MCF 10A (cell line): ENCODE measurements at regions not wholly inside any gene's neighbourhood (a gene's known extent, or its start where the extent isn't known, plus 50 kb on each side); places are given as distances from the start of the nearest gene placed in this dataset.

Experiments used
- BruUV-seq: library from RNA; stranded (reverse); fragments of 400-500 nt; replicated peaks from 2 replicates; lab custom pipeline; 2021; lab: Mats Ljungman, UMichigan
- CTCF ChIA-PET: fragments of 300-600 bp; sonication (Branson Sonifier 250); formaldehyde crosslinking; extraction: SDS; loops from one replicate; lab custom pipeline; 2021; ENCODE audit warnings: antibody characterized with exemption, inconsistent platforms; lab: Yijun Ruan, JAX
- POLR2A ChIA-PET: fragments of 300-600, 350-650 bp; sonication (Branson Sonifier 250); formaldehyde crosslinking; extraction: SDS; loops from one replicate; lab custom pipeline; 2020; ENCODE audit warnings: antibody characterized with exemption, inconsistent platforms; lab: Yijun Ruan, JAX
- DNase-seq: peaks from one replicate; pipeline ENCODE4 v3.0.0-alpha.2; 2018; ENCODE audit not compliant: unreplicated experiment
- H3K27ac Mint-ChIP-seq: one replicate; pipeline ENCODE4 v1.8.0; 2022; ENCODE audit warnings: mild to moderate bottlenecking, low read depth, mixed read lengths; ENCODE audit not compliant: unreplicated experiment
- H3K27me3 Mint-ChIP-seq: one replicate; pipeline ENCODE4 v1.8.0; 2022; ENCODE audit warnings: mixed read lengths; ENCODE audit not compliant: insufficient read depth, unreplicated experiment
- H3K36me3 Mint-ChIP-seq: one replicate; pipeline ENCODE4 v1.8.0; 2022; ENCODE audit warnings: mild to moderate bottlenecking, moderate library complexity, mixed read lengths; ENCODE audit not compliant: insufficient read depth, unreplicated experiment
- H3K4me1 Mint-ChIP-seq: one replicate; pipeline ENCODE4 v1.8.0; 2022; ENCODE audit warnings: mixed read lengths; ENCODE audit not compliant: insufficient read depth, unreplicated experiment
- H3K4me3 Mint-ChIP-seq: one replicate; pipeline ENCODE4 v1.8.0; 2022; ENCODE audit warnings: mild to moderate bottlenecking, moderate library complexity, mixed read lengths; ENCODE audit not compliant: unreplicated experiment
- H3K9me3 Mint-ChIP-seq: one replicate; pipeline ENCODE4 v1.8.0; 2022; ENCODE audit warnings: mixed read lengths; ENCODE audit not compliant: unreplicated experiment
- CTCF ChIP-seq: fragments of 200-600 bp; IDR thresholded peaks from one replicate; pipeline ENCODE4 v1.8.0; 2022; ENCODE audit warnings: antibody characterized with exemption, mild to moderate bottlenecking; ENCODE audit not compliant: unreplicated experiment
- intact Hi-C: fragments of 100-400 bp; cut with micrococcal nuclease; formaldehyde crosslinking; loops from 2 replicates; pipeline ENCODE4 v1.14.1; 2022

- H3K4me3 Mint-ChIP-seq: no peak overlapping the region
- H3K36me3 Mint-ChIP-seq: no peaks in the 10 kb centered on the region
- no TSS peak for BruUV-seq
- CTCF ChIA-PET: interaction anchor here (0.6 kb wide), 1 partner anchor 59 kb away, joined by 3 read pairs; no protein-coding TSS in a partner anchor
- no peaks in the 10 kb centered on the region for H3K9me3 Mint-ChIP-seq
- H3K27ac Mint-ChIP-seq: no peak overlapping the region
- no peak for DNase-seq
- intact Hi-C loops: no loop called here
- H3K27me3 Mint-ChIP-seq: no peaks in the 10 kb centered on the region
- POLR2A ChIA-PET: interaction anchor here (1.1 kb wide), 1 partner anchor 12 kb away, joined by 3 read pairs; no protein-coding TSS in a partner anchor
- H3K4me1 Mint-ChIP-seq: peaks cover 12% of the 10 kb centered on the region
- no peak for TF ChIP-seq CTCF
Observed at GRCh38 chr2:58541511-58541910, 300.4 kb upstream of the FANCL start.

DNA sequence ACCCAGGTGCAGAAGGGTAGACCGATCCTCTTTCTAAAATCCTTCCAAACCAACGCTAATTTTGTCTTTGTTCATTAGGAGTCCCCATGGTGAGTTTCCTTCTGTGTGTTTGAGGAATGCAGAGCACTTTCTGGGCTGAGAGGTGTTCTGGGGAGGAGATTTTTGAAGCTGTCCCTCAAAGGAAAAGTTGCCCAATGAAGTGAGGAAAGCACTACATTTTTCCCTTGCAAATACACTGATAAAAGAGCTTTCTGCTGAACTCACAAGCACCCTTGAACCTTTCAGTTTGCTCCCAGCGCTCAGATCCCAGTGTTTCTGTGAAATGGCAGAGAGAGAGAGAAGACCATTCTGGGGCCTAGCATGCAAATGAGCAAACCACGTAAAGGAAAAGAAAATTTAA, 299.6 kb upstream of the FANCL start:
- no peaks in the 10 kb centered on the region for H3K27me3 Mint-ChIP-seq
- ChIA-PET POLR2A (interaction anchor here (0.8 to 1.1 kb wide), 2 partner anchors 12 to 13 kb away, joined by 3 read pairs; no protein-coding TSS in a partner anchor), CTCF (no interaction called here)
- no peak for TF ChIP-seq CTCF
- no peak overlapping the region for H3K4me3 Mint-ChIP-seq
- BruUV-seq: no TSS peak
- H3K9me3 Mint-ChIP-seq: no peaks in the 10 kb centered on the region
- DNase-seq: no peak
- intact Hi-C loops: no loop called here
- H3K27ac Mint-ChIP-seq: peak overlapping the region; percentile 85
- peaks cover 12% of the 10 kb centered on the region for H3K4me1 Mint-ChIP-seq
- H3K36me3 Mint-ChIP-seq: no peaks in the 10 kb centered on the region

DNA sequence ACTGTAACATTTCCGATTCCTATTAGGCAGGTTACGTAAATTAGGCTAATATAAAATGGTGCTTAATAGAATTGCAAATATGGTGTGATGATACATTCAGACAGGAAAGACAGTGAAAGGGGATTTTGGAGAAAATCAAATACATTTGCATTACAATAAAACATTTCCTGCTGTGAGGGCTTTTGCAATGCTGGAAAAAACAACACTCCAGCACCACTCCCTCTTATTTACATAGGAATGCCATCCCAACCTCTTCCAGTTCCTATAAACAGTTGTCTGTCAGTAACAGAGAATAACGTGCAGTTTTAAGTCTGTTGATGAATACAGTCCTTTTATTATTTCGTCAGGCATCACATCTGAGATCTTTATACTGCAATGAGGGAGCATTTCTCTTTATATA, 298.8 kb upstream of the FANCL start:
- peaks cover 12% of the 10 kb centered on the region for H3K4me1 Mint-ChIP-seq
- no TSS peak for BruUV-seq
- H3K4me3 Mint-ChIP-seq: no peak overlapping the region
- no peaks in the 10 kb centered on the region for H3K27me3 Mint-ChIP-seq
- ChIA-PET POLR2A (interaction anchor here (0.8 kb wide), 1 partner anchor 11 kb away, joined by 3 read pairs; no protein-coding TSS in a partner anchor), CTCF (no interaction called here)
- no peaks in the 10 kb centered on the region for H3K36me3 Mint-ChIP-seq
- H3K27ac Mint-ChIP-seq: peak overlapping the region; percentile 85
- no peak for TF ChIP-seq CTCF
- H3K9me3 Mint-ChIP-seq: no peaks in the 10 kb centered on the region
- intact Hi-C loops: no loop called here
- peak; percentile 55 for DNase-seq

- no TSS peak for BruUV-seq
- no peak overlapping the region for H3K4me3 Mint-ChIP-seq
- ChIA-PET POLR2A (no interaction called here), CTCF (interaction anchor here (1.4 kb wide), 1 partner anchor 145 kb away, joined by 4 read pairs; no protein-coding TSS in a partner anchor)
- no peaks in the 10 kb centered on the region for H3K27me3 Mint-ChIP-seq
- no peaks in the 10 kb centered on the region for H3K9me3 Mint-ChIP-seq
- DNase-seq: no peak
- peaks cover 12% of the 10 kb centered on the region for H3K4me1 Mint-ChIP-seq
- intact Hi-C loops: no loop called here
- H3K27ac Mint-ChIP-seq: no peak overlapping the region
- no peaks in the 10 kb centered on the region for H3K36me3 Mint-ChIP-seq
- no peak for TF ChIP-seq CTCF
Observed at GRCh38 chr2:58535990-58536389, 294.9 kb upstream of the FANCL start.
